ENCODE measurements at regions not wholly inside any gene's neighbourhood (a gene's known extent, or its start where the extent isn't known, plus 50 kb on each side); places are given as distances from the start of the nearest gene placed in this dataset.

DNA sequence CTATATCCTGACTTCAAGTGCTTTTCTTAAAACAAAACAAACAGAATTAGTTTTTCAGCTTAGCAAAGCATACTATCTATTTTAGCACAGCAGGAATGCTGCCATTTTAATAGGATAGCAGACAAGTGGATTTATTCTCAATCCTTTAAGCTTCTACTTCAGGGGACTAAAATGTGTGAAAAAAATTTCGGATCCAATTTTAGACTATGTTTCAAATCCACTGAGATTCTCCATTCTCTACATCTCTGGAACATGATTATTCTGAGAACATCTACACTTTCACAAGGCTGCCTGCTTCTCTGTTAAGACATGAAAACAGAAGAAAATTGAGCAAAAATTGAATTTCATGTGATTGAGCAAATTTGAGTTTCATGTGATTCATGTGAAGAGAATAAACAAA, 1321.3 kb downstream of the HACE1 start:
- H3K4me3 ChIP-seq: no peak overlapping the region
- TF ChIP-seq, protein P1, sequence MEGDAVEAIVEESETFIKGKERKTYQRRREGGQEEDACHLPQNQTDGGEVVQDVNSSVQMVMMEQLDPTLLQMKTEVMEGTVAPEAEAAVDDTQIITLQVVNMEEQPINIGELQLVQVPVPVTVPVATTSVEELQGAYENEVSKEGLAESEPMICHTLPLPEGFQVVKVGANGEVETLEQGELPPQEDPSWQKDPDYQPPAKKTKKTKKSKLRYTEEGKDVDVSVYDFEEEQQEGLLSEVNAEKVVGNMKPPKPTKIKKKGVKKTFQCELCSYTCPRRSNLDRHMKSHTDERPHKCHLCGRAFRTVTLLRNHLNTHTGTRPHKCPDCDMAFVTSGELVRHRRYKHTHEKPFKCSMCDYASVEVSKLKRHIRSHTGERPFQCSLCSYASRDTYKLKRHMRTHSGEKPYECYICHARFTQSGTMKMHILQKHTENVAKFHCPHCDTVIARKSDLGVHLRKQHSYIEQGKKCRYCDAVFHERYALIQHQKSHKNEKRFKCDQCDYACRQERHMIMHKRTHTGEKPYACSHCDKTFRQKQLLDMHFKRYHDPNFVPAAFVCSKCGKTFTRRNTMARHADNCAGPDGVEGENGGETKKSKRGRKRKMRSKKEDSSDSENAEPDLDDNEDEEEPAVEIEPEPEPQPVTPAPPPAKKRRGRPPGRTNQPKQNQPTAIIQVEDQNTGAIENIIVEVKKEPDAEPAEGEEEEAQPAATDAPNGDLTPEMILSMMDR (IDR thresholded peaks at IDR 0.05; ENCODE audit: low read depth, low read length): no peak
- DNase-seq (ENCODE audit: low read depth in 1 of 2, low spot score in 1 of 2): no peak

DNA sequence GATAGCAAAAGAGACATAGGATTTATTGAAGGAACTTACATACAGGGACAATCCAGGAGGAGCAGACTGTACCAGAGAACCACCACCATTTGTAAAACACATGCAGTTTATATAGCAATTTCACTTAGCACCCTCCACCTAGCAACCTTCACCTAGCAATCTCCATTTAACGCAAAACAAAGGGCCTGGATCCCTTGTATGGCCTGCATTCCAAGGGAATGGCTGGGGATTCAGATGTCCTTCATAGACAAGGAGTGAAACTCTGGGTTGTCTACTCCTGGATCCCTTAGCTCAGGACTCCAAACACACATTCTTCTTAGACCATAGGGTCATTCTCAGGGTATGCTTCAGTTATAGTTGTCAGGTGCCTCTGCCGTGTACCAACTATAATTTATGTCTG, 1324.9 kb downstream of the HACE1 start:
- TF ChIP-seq, protein P1 (IDR thresholded peaks at IDR 0.05; ENCODE audit: low read depth, low read length): no peak
- H3K27me3 ChIP-seq: no peaks in the 10 kb centered on the region
- no peaks in the 10 kb centered on the region for H3K36me3 ChIP-seq

More for the DNA sequence above, 1321.3 kb downstream of the HACE1 start:
- no peaks in the 10 kb centered on the region for H3K36me3 ChIP-seq
- no peaks in the 10 kb centered on the region for H3K27me3 ChIP-seq
- no peak overlapping the region for H3K27ac ChIP-seq
- H3K9me3 ChIP-seq (ENCODE audit: low read depth): no peaks in the 10 kb centered on the region
- H3K4me1 ChIP-seq (ENCODE audit: low read depth): no peaks in the 10 kb centered on the region

DNA sequence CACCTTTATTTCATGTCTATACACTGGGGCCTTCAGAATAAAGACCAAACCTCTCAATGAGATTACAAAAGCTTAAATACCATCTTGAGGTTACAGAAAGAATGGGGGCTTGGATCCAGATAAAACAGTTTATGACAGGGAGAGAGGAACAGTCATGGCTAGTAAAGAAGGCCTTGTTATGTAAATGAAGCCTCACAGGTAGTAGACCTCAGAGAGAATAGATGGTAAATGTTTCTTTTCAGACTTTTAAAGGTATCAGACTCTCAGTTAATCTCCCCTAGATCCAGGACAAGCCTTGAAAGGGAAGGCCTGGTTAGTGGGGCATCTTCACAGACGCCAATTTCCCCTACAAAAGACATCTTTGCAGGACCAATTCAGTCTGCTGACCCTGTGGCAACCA, 1325.6 kb downstream of the HACE1 start:
- Histone ChIP-seq H3K36me3 (no peaks in the 10 kb centered on the region), H3K27ac (no peak overlapping the region), H3K9me3 (ENCODE audit: low read depth) (no peaks in the 10 kb centered on the region), H3K27me3 (no peaks in the 10 kb centered on the region), H3K4me1 (ENCODE audit: low read depth) (no peaks in the 10 kb centered on the region), H3K4me3 (no peak overlapping the region)
- TF ChIP-seq, protein P1 (IDR thresholded peaks at IDR 0.05; ENCODE audit: low read depth, low read length): no peak
- DNase-seq (ENCODE audit: low read depth in 1 of 2, low spot score in 1 of 2): no peak

More for the DNA sequence above, 1324.9 kb downstream of the HACE1 start:
- no peak for DNase-seq (ENCODE audit: low read depth in 1 of 2, low spot score in 1 of 2)
- Histone ChIP-seq H3K4me3 (no peak overlapping the region), H3K4me1 (ENCODE audit: low read depth) (no peaks in the 10 kb centered on the region), H3K9me3 (ENCODE audit: low read depth) (no peaks in the 10 kb centered on the region), H3K27ac (no peak overlapping the region)

DNA sequence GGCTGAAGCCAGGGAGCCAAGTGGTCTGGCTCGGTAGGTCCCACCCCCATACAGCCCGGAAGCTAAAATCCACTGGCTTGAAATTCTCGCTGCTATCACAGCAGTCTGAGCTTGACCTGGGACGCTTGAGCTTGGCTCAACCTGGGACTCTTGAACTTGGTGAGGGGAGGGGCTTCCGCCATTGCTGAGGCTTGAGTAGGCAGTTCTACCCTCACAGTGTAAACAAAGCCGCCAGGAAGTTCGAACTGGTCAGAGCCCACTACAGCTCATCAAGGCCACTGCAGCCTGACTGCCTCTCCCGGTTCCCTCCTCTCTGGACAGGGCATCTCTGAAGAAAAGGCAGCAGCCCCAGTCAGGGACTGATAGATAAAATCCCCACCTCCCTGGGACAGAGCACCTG, 1337.7 kb downstream of the HACE1 start:
- no peak for DNase-seq (ENCODE audit: low read depth in 1 of 2, low spot score in 1 of 2)
- no peaks in the 10 kb centered on the region for H3K9me3 ChIP-seq (ENCODE audit: low read depth)
- H3K4me3 ChIP-seq: no peak overlapping the region
- H3K36me3 ChIP-seq: no peaks in the 10 kb centered on the region
- no peaks in the 10 kb centered on the region for H3K27me3 ChIP-seq
- H3K27ac ChIP-seq: no peak overlapping the region
- H3K4me1 ChIP-seq (ENCODE audit: low read depth): no peaks in the 10 kb centered on the region
- TF ChIP-seq, protein P1 (IDR thresholded peaks at IDR 0.05; ENCODE audit: low read depth, low read length): no peak

DNA sequence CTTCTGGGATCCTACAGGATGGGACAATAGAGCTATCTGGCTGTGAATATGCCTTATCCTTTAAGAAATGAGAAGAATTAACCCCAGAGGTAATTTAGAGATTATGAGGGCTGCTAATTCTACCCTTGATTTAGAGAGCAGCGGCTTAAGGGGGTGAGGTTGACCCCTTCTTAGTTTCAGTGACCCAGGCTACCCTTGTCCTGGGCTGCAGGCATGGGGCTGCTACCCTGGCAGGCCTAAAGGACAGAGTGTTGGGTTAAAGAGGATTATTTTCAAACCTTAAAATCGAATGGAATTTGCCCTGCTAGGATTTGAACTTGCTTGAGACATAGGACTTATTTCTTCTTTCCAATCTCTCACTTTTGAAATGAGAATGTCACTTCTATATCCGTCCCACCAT, 1343.4 kb downstream of the HACE1 start:
- Histone ChIP-seq H3K27ac (no peak overlapping the region), H3K36me3 (no peaks in the 10 kb centered on the region), H3K4me1 (ENCODE audit: low read depth) (no peaks in the 10 kb centered on the region), H3K9me3 (ENCODE audit: low read depth) (no peaks in the 10 kb centered on the region), H3K4me3 (no peak overlapping the region), H3K27me3 (no peaks in the 10 kb centered on the region)
- DNase-seq (ENCODE audit: low read depth in 1 of 2, low spot score in 1 of 2): no peak
- TF ChIP-seq, protein P1 (IDR thresholded peaks at IDR 0.05; ENCODE audit: low read depth, low read length): no peak

DNA sequence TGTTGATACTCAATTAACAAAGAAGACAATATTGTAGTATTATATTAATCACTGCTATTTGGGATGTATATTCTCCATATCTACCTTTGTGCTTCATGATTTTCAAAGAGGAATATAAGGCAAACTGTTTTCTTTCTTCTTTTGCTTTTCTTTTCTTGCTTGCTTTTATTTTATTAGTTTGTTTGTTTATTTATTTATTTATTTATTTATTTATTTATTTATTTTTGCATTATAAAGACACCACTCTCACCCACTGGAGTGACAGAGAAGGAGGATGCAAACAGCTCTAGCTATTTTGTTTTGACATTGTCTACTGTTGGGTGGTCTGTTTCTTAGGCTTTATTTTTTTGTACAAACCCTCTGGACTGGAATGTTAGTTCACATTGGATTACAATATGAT, 1352.7 kb downstream of the HACE1 start:
- Histone ChIP-seq H3K4me3 (no peak overlapping the region), H3K27me3 (no peaks in the 10 kb centered on the region), H3K9me3 (ENCODE audit: low read depth) (no peaks in the 10 kb centered on the region), H3K4me1 (ENCODE audit: low read depth) (no peaks in the 10 kb centered on the region), H3K27ac (no peak overlapping the region), H3K36me3 (no peaks in the 10 kb centered on the region)
- DNase-seq (ENCODE audit: low read depth in 1 of 2, low spot score in 1 of 2): no peak
- TF ChIP-seq, protein P1 (IDR thresholded peaks at IDR 0.05; ENCODE audit: low read depth, low read length): no peak
